Activated CD8-positive, alpha-beta T cell treated with anti-CD3 and anti-CD28 coated beads for 36 hours (primary cell): ENCODE measurements at regions not wholly inside any gene's neighbourhood (a gene's known extent, or its start where the extent isn't known, plus 50 kb on each side); places are given as distances from the start of the nearest gene placed in this dataset.

ENCODE experiments used
- ATAC-seq: fragments of 200-7000 bp; cut with Tn5 transposase; one replicate; pipeline ENCODE4 v1.10.0; 2021; ENCODE audit warnings: mild to moderate bottlenecking, moderate library complexity
- CTCF ChIA-PET: fragments of 350-600 bp; sonication (Branson Sonifier 250); formaldehyde crosslinking; loops from one replicate; lab custom pipeline; 2021; ENCODE audit warnings: antibody characterized with exemption; lab: Charles Lee
- POLR2A ChIA-PET: fragments of 350-600 bp; sonication (Branson Sonifier 250); formaldehyde crosslinking; loops from one replicate; lab custom pipeline; 2021; ENCODE audit warnings: antibody characterized with exemption; lab: Charles Lee
- DNase-seq: peaks from one replicate; pipeline ENCODE4 v3.0.0-alpha.2; 2020
- H3K27ac Mint-ChIP-seq: one replicate; pipeline ENCODE4 v1.8.0; 2021; ENCODE audit warnings: mild to moderate bottlenecking, mixed read lengths
- H3K27me3 Mint-ChIP-seq: one replicate; pipeline ENCODE4 v1.8.0; 2021; ENCODE audit warnings: mixed read lengths
- H3K36me3 Mint-ChIP-seq: one replicate; pipeline ENCODE4 v1.8.0; 2021; ENCODE audit warnings: low read depth, mixed read lengths
- H3K4me1 Mint-ChIP-seq: one replicate; pipeline ENCODE4 v1.8.0; 2021; ENCODE audit warnings: low read depth, mixed read lengths
- H3K4me3 Mint-ChIP-seq: one replicate; pipeline ENCODE4 v1.8.0; 2021; ENCODE audit warnings: mild to moderate bottlenecking, moderate library complexity, mixed read lengths
- H3K9me3 Mint-ChIP-seq: one replicate; pipeline ENCODE4 v1.8.0; 2021; ENCODE audit warnings: mixed read lengths
- CTCF ChIP-seq: fragments of 200-600 bp; IDR thresholded peaks from one replicate; pipeline ENCODE4 v1.8.0; 2022; ENCODE audit warnings: antibody characterized with exemption, mild to moderate bottlenecking
- intact Hi-C: fragments of 100-400 bp; cut with micrococcal nuclease; formaldehyde crosslinking; loops from one replicate; pipeline ENCODE4 v1.10.0; 2022

GRCh38 chr1:22241811-22242210 lies 98.9 kb upstream of the WNT4 start:
- ChIA-PET CTCF (no interaction called here), POLR2A (no interaction called here)
- Mint-ChIP-seq H3K4me3 (no peak overlapping the region), H3K36me3 (no peaks in the 10 kb centered on the region), H3K4me1 (no peaks in the 10 kb centered on the region), H3K27ac (no peak overlapping the region), H3K27me3 (peaks cover 2% of the 10 kb centered on the region), H3K9me3 (no peaks in the 10 kb centered on the region)
- DNase-seq (no peak), ATAC-seq (no peak)
- intact Hi-C loops = no loop called here
- no peak for TF ChIP-seq CTCF

DNA sequence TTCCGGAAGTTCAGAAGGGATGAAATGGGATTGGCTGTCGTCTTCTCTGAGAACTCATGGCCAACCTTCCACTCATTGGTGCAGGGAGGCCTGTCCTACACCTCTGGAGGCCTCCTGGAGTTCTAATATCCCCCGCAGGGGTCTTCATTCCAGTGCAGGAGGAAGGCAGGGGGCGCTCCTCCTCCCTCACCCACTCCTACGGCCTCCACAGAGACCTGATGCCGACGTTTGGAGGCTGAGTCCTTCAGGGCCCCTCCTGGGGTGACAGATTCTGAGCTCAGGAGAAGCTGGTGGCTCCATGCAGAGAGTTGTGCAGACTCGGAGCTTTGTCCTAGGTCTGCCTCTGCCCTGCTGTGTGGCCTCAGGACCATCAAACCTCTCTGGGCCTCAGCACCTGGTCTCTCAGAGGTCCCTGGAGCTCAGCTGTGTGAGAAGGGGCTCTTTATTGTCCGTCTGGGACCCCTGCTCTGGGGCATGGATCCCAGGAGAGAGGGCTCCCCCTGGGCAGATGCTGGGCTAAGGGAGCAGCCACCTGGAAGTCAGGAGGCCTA lies 102.3 kb upstream of the WNT4 start:
- ChIA-PET CTCF (no interaction called here), POLR2A (no interaction called here)
- DNase-seq (no peak), ATAC-seq (no peak)
- Mint-ChIP-seq H3K27me3 (peaks cover 5% of the 10 kb centered on the region), H3K4me1 (no peaks in the 10 kb centered on the region), H3K27ac (no peak overlapping the region), H3K4me3 (no peak overlapping the region), H3K9me3 (no peaks in the 10 kb centered on the region), H3K36me3 (no peaks in the 10 kb centered on the region)
- no peak for TF ChIP-seq CTCF
- intact Hi-C loops = no loop called here

GRCh38 chr1:22245726-22246125 lies 102.8 kb upstream of the WNT4 start:
- no peaks in the 10 kb centered on the region for H3K4me1 Mint-ChIP-seq
- no peak overlapping the region for H3K4me3 Mint-ChIP-seq
- ChIA-PET CTCF (no interaction called here), POLR2A (no interaction called here)
- intact Hi-C loops = no loop called here
- no peak overlapping the region for H3K27ac Mint-ChIP-seq
- ATAC-seq = no peak
- DNase-seq = no peak
- TF ChIP-seq CTCF = no peak
- no peaks in the 10 kb centered on the region for H3K9me3 Mint-ChIP-seq
- peaks cover 5% of the 10 kb centered on the region for H3K27me3 Mint-ChIP-seq
- H3K36me3 Mint-ChIP-seq = no peaks in the 10 kb centered on the region

- Mint-ChIP-seq H3K9me3 (no peaks in the 10 kb centered on the region), H3K27me3 (peaks cover 6% of the 10 kb centered on the region), H3K4me1 (no peaks in the 10 kb centered on the region), H3K4me3 (no peak overlapping the region), H3K27ac (no peak overlapping the region), H3K36me3 (no peaks in the 10 kb centered on the region)
- ChIA-PET POLR2A (no interaction called here), CTCF (no interaction called here)
- no peak for ATAC-seq
- no peak for TF ChIP-seq CTCF
- intact Hi-C loops = no loop called here
- DNase-seq = no peak
These were observed 104.0 kb upstream of the WNT4 start for GRCh38 chr1:22246755-22247480.

GRCh38 chr1:22247527-22248245 lies 104.8 kb upstream of the WNT4 start:
- peaks cover 6% of the 10 kb centered on the region for H3K27me3 Mint-ChIP-seq
- no peak overlapping the region for H3K4me3 Mint-ChIP-seq
- no peaks in the 10 kb centered on the region for H3K4me1 Mint-ChIP-seq
- no peaks in the 10 kb centered on the region for H3K9me3 Mint-ChIP-seq
- ATAC-seq (no peak), DNase-seq (no peak)
- CTCF ChIA-PET = no interaction called here
- TF ChIP-seq CTCF = no peak
- POLR2A ChIA-PET = no interaction called here
- H3K27ac Mint-ChIP-seq = no peak overlapping the region
- no peaks in the 10 kb centered on the region for H3K36me3 Mint-ChIP-seq
- intact Hi-C loops = no loop called here
